SJCRH30 (cell line): ENCODE measurements at regions not wholly inside any gene's neighbourhood (a gene's known extent, or its start where the extent isn't known, plus 50 kb on each side); places are given as distances from the start of the nearest gene placed in this dataset.

Source experiments
- DNase-seq, 2 experiments: peaks; one replicate each; pipeline ENCODE4 v3.0.0-alpha.2; 2015 to 2020
- H3K27ac ChIP-seq: fragments of 250-450 bp; sonication (Bioruptor Pico); 2 replicates; pipeline ENCODE4 v1.5.1; 2020; ENCODE audit warnings: mild to moderate bottlenecking, moderate library complexity
- H3K27me3 ChIP-seq: fragments of 250-450 bp; sonication (Bioruptor Pico); 2 replicates; pipeline ENCODE4 v1.5.1; 2020; ENCODE audit warnings: mild to moderate bottlenecking, moderate library complexity
- H3K36me3 ChIP-seq: fragments of 250-450 bp; sonication (Bioruptor Pico); 2 replicates; pipeline ENCODE4 v1.5.1; 2020; ENCODE audit warnings: mild to moderate bottlenecking, moderate library complexity
- H3K4me1 ChIP-seq: fragments of 250-450 bp; sonication (Bioruptor Pico); 2 replicates; pipeline ENCODE4 v1.5.1; 2020; ENCODE audit warnings: mild to moderate bottlenecking, moderate library complexity
- H3K4me3 ChIP-seq: fragments of 250-450 bp; sonication (Bioruptor Pico); 2 replicates; pipeline ENCODE4 v1.5.1; 2020; ENCODE audit warnings: mild to moderate bottlenecking, moderate library complexity
- H3K9me3 ChIP-seq: fragments of 250-450 bp; sonication (Bioruptor Pico); replicated peaks from 2 replicates; pipeline ENCODE4 v1.5.1; 2020; ENCODE audit warnings: mild to moderate bottlenecking, moderate library complexity

DNA sequence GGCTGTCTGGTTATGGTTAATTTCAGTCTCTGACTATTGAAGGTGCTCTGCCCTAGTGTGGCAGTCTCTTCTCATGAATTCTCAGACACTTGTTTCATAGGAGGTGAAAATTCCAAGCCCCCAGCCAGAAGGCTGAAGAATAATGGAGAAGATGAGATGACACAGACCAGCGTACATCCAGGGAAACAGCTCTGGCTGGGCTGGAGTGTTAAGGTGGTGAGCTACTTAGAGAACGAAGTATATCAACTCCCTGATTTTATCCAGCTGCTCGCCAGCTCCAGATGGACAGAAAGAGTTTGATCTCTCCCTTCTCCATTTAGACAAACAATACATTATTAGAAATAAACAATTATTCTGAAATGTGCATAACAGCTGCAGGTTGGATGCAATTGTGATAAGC is 494.5 kb upstream of the RGMA start:
- no peak overlapping the region for H3K4me3 ChIP-seq
- H3K27me3 ChIP-seq, result no peaks in the 10 kb centered on the region
- peak in 1 of 2 experiments; percentile 17 for DNase-seq
- H3K27ac ChIP-seq, result peak overlapping the region; percentile 75
- H3K9me3 ChIP-seq, result peaks cover 8% of the 10 kb centered on the region
- H3K36me3 ChIP-seq, result no peaks in the 10 kb centered on the region
- H3K4me1 ChIP-seq, result peaks cover 45% of the 10 kb centered on the region

DNA sequence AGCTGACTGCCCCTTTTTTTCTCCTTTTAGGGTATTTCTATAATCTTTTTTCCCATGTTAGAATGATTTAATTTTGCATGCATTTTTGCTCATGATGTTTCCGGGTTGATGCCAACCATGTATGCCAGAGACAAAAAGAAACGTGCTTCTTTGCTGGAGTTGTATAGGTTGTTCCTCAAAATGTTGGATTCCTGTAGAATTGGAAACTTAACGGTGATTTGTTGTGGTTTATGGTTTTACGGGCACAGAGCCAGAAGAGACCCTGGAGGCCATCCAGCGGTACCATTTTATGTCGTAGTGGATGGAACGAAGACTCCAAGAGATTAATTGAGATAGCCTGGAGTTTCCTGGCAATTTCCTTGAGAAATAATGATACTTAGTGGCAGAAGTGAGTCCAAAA is 481.5 kb upstream of the RGMA start:
- peak; percentile 73 to 90 for DNase-seq
- Histone ChIP-seq H3K4me3 (no peak overlapping the region), H3K27ac (peak overlapping the region; percentile 73)

DNA sequence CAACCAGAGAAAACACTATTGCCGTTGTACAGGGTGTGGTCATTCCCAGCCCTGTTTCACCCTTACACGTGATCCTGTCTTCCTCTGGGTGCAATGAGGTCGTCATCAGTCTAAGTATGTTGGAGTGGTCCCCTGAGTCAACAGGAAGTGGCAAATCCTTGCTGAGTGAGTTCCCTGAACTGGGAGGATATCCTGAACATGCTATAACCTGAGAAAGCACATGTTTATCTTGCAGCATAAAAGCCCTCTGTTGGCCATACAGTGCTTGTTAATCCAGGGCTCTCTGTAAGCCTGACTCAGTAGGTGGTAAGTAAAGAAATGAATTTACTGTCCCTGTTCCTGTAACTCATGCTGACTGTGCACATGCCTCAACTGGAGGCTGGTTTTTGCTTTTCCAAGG is 477.8 kb upstream of the RGMA start:
- peak; percentile 66 to 79 for DNase-seq
- H3K27ac ChIP-seq, result peak overlapping the region; percentile 45
- no peaks in the 10 kb centered on the region for H3K27me3 ChIP-seq
- 0 out of 2 replicates have a peak, but pooled peaks cover 3% of the 10 kb centered on the region for H3K9me3 ChIP-seq
- no peak overlapping the region for H3K4me3 ChIP-seq
- H3K4me1 ChIP-seq, result peaks cover 39% of the 10 kb centered on the region
- no peaks in the 10 kb centered on the region for H3K36me3 ChIP-seq

More for the DNA sequence above, 481.5 kb upstream of the RGMA start:
- Histone ChIP-seq H3K36me3 (no peaks in the 10 kb centered on the region), H3K9me3 (peaks cover 3% of the 10 kb centered on the region; the same call in 1 of the 2 replicates), H3K27me3 (no peaks in the 10 kb centered on the region), H3K4me1 (peaks cover 39% of the 10 kb centered on the region)

DNA sequence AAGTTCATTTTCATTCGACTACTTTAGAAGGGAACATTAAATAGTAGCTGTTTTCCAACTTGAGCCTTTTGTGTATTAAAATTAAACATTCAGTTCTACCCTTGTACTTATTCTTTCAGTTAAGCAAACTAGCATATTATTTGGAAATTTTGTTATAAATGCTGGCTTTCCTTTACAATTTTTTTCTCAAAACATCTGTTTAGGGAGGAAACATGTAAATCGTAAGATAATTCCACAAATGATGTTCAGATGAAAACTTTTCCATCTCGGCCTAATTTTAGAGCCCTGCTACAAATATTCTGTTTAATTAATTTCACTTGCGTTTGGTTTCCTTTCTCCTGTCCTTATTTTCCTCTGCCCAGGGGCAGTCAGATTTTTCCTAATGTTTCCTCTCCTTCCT is 476.2 kb upstream of the RGMA start:
- Histone ChIP-seq H3K27ac (no peak overlapping the region), H3K4me1 (peaks cover 27% of the 10 kb centered on the region), H3K36me3 (no peaks in the 10 kb centered on the region), H3K4me3 (no peak overlapping the region), H3K27me3 (no peaks in the 10 kb centered on the region), H3K9me3 (0 out of 2 replicates have a peak, but pooled peaks cover 3% of the 10 kb centered on the region)
- DNase-seq, result no peak

DNA sequence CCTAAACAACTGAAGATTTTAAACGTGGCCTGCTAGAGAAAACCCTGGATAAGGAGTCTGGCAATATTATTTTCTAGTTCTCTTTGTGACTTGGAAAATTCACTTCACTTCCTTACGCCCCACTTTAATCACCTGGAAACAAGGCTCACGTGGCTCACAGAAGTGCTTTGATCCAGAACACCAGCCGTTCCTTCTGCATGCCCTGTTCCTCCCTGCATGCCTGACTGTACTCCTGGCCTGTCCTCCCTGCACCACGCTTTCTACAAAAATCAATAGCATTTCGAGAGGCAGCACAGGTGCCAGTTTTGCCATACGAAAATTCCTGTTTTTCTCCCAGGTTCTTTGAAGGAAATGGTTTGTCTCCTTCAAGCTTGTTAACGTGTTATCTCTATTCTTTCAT is 474.2 kb upstream of the RGMA start:
- H3K9me3 ChIP-seq, result peaks cover 3% of the 10 kb centered on the region; the same call in 1 of the 2 replicates
- no peak for DNase-seq
- no peak overlapping the region for H3K4me3 ChIP-seq
- no peaks in the 10 kb centered on the region for H3K27me3 ChIP-seq
- H3K36me3 ChIP-seq, result no peaks in the 10 kb centered on the region
- peaks cover 16% of the 10 kb centered on the region for H3K4me1 ChIP-seq
- no peak overlapping the region for H3K27ac ChIP-seq

DNA sequence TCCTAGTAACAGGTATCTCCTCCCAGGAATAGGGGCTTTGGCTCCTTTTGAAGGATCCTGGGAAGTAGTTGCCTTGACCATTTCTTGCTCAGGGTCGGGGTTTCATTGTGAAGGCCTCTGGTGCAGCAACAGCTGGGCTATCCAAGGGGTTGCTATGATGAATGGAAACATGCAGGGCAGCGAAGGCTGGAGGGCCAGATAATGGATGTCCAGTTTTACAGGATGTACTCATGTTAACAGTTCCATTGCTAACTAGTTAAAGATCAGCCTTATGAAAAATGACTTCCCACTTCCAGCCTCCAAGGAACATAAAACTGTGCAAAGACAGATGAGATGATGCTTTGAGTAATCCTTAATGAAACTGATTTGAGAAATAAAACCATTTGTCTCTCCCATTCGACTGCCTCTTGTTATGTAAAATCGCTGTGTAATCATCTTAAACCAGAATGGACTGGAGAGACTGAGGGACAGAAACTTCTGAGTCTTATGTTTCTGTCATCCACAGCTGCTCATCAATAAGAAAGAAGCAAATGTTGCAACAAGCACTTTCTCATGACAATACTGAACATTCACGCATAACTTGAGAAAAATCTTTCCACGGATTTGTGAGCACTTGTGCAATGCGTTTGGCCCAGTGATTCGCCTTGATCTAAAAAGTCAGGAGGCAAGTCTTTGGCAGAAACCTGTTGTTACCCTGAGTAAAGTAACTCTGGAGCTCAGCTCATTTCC is 473.5 kb upstream of the RGMA start:
- no peak overlapping the region for H3K4me3 ChIP-seq
- H3K4me1 ChIP-seq, result peaks cover 16% of the 10 kb centered on the region
- no peaks in the 10 kb centered on the region for H3K27me3 ChIP-seq
- H3K9me3 ChIP-seq, result peaks cover 3% of the 10 kb centered on the region; the same call in 1 of the 2 replicates
- no peaks in the 10 kb centered on the region for H3K36me3 ChIP-seq
- no peak for DNase-seq
- no peak overlapping the region for H3K27ac ChIP-seq

DNA sequence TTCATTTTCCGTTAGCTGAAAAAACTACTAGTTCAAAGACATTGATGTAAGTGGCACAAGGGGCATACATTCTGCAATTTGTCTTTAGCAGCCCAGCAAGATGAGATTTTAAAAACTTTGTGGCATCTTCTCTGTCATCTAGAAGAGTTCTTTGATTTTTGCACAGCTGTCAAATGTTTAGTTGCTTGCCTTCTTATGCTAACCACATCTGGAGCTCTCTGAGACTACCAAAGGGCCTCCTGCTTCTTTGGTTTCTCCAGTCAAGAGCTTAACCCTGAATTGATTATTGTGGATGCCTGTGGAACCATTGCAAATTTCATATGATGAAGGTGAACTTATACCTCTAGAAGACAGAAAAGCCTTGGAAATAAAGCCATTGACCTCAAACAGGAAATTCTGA is 468.7 kb upstream of the RGMA start:
- H3K27me3 ChIP-seq, result no peaks in the 10 kb centered on the region
- no peak overlapping the region for H3K27ac ChIP-seq
- no peak overlapping the region for H3K4me3 ChIP-seq
- H3K9me3 ChIP-seq, result no peaks in the 10 kb centered on the region; the same call in none of the 2 replicates
- H3K4me1 ChIP-seq, result peaks cover 16% of the 10 kb centered on the region
- no peak for DNase-seq
- H3K36me3 ChIP-seq, result no peaks in the 10 kb centered on the region

DNA sequence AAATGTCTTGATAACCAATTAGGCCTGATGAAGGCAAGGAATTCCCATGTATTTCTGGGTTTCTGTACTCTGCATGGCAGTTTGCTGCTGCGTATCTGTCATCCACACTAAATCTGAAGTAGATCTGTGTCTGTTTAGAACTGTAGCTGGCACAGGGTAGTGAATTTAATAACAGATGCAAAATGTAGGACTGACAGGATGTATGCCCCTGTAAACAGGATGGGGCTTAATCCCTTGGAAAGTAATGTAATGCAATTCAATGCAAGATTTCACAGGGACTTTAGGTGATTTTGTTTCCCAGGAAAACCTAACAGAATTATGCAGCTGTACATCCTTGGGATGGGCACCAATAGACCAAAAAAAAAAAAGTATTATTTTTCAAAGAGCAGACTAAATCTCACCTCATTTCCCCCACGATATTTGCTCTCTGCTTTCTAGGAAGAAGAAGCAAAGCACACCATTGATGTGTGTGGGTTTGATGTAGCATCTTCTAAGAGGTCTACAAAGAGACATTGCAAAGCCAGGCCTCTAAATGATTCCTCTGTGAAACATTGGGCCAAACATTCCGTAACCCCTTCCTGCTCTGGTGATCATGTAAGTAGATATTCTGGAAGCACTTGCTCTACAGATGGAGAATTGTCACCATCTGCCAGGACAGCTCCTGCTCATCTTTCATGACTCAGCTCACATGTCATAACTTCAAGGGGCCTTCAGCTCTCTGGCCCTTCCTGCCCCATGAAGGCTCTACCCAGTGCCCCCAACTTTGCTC is 464.3 kb upstream of the RGMA start:
- peak overlapping the region; percentile 71 for H3K27ac ChIP-seq
- no peak overlapping the region for H3K4me3 ChIP-seq
- peak; percentile 24 to 84 for DNase-seq
- H3K27me3 ChIP-seq, result no peaks in the 10 kb centered on the region
- no peaks in the 10 kb centered on the region for H3K36me3 ChIP-seq
- H3K4me1 ChIP-seq, result peaks cover 19% of the 10 kb centered on the region
- no peaks in the 10 kb centered on the region; the same call in none of the 2 replicates for H3K9me3 ChIP-seq

DNA sequence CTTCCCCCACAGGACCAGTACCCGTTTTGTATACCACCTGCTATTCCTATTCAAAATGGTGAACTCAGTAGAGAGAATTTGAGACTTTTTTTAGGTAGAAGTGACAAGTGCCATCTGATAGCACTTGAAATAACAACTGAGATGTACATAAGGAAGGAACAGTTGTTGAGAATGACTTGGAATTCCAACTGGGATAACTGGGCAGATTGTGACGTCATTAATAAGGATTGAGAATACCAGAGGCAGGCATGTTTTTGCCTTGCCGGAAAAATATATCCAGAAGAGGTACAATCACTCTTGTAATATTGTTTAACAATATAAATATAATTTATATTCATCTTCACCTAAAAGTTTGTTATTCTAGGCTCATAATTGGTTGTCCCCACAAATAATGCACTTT is 454.1 kb upstream of the RGMA start:
- DNase-seq, result no peak
- H3K27ac ChIP-seq, result no peak overlapping the region
- H3K4me1 ChIP-seq, result no peaks in the 10 kb centered on the region
- no peak overlapping the region for H3K4me3 ChIP-seq
- no peaks in the 10 kb centered on the region for H3K36me3 ChIP-seq
- no peaks in the 10 kb centered on the region for H3K27me3 ChIP-seq
- peaks cover 3% of the 10 kb centered on the region; the same call in 1 of the 2 replicates for H3K9me3 ChIP-seq

DNA sequence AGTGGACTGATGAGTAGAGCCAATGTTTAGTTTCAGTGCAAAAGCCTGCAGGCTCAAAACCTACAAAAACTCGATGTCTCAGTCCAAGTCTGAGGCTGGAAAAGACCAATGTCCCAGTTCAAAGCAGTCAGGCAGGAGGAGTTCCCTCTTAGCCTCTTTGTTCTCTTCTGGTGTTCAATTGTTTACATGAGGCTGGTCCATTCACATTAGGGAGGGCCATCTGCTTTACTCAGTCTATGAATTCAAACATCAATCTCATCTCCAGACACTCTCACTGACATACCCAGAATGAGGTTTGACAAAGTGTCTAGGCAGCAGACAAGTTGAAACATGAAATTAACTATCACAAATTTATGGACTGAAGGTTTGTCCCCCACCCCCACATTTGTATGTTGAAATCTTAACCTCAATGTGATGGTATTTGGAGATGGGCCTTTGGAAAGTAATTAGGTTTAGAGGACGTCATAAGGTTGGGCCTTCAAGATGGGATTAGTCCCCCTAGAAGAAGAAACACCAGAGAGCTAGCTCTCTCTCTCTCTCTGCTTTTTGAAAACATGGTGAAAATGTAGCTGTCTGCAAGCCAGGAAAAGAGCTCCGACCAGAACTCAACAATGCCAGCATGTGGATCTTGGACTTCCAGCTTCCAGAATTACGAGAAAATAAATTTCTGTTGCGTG is 438.5 kb upstream of the RGMA start:
- no peak overlapping the region for H3K4me3 ChIP-seq
- H3K27me3 ChIP-seq, result no peaks in the 10 kb centered on the region
- no peaks in the 10 kb centered on the region for H3K4me1 ChIP-seq
- peak in 1 of 2 experiments; percentile 15 for DNase-seq
- H3K9me3 ChIP-seq, result no peaks in the 10 kb centered on the region
- no peak overlapping the region for H3K27ac ChIP-seq
- no peaks in the 10 kb centered on the region for H3K36me3 ChIP-seq

DNA sequence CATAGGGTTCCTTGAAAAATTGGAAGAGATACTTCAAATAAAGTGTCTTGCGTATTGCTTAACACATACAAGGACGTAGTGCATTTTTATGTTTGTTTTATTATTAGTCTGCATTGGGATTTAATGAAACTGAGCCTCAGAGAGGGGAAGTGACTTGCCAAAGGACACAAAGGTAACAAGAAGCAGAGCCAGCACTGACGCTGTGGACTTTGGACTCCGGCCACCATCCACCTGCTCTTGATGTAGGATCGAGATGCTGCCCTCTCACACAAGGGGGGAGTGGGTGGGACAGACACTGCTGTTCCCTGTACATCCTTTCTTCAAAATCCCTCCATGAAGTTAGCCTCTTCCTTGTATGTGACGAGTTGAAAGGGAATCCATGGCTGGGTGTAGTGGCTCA is 435.4 kb upstream of the RGMA start:
- DNase-seq, result no peak
- Histone ChIP-seq H3K9me3 (no peaks in the 10 kb centered on the region), H3K36me3 (no peaks in the 10 kb centered on the region), H3K27ac (no peak overlapping the region), H3K27me3 (no peaks in the 10 kb centered on the region), H3K4me1 (peaks cover 18% of the 10 kb centered on the region), H3K4me3 (no peak overlapping the region)

DNA sequence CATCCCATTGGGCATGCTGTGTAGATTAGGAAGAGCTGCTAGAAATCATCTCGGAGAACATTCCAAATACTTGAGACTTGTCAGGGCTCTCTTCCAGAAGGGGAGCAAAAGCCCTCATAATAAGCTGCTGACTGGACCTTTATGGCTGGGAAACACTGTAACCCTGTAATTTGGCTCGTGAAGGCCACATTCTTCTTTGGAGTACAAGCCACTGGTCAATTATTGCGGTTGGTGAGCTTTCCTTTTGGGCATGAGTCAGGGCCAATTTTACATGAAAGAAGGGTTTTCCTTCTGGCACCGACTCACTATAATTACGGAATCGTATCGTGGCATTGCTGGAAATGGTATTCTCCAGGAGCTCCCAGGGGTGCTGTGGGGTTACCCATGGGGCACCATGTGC is 434.5 kb upstream of the RGMA start:
- Histone ChIP-seq H3K9me3 (no peaks in the 10 kb centered on the region), H3K4me1 (peaks cover 22% of the 10 kb centered on the region), H3K36me3 (no peaks in the 10 kb centered on the region), H3K27me3 (no peaks in the 10 kb centered on the region), H3K27ac (no peak overlapping the region), H3K4me3 (no peak overlapping the region)
- no peak for DNase-seq

DNA sequence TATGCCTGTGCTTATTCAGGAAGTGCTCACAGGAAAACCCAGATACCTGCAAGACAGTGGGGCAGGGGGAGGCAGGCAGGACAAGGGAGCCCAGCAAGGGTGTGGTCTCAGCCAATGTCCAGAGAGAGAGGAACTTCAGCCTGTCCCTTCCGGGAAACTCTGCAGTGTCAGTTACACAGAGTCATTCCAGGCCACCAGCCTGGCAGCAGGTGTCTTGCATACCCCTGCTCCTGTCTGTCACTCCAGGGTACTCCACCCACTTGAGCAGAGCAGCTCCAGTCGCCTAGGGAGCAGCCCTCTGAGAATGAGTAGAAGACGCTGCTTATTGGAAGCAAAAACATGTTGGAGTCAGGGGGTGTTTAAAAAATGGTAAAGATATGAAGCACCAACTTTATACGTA is 431.2 kb upstream of the RGMA start:
- Histone ChIP-seq H3K4me3 (no peak overlapping the region), H3K9me3 (no peaks in the 10 kb centered on the region; the same call in 1 of the 2 replicates), H3K36me3 (no peaks in the 10 kb centered on the region), H3K4me1 (peaks cover 22% of the 10 kb centered on the region), H3K27me3 (no peaks in the 10 kb centered on the region), H3K27ac (peak overlapping the region; percentile 71)
- peak; percentile 94 to 97 for DNase-seq

DNA sequence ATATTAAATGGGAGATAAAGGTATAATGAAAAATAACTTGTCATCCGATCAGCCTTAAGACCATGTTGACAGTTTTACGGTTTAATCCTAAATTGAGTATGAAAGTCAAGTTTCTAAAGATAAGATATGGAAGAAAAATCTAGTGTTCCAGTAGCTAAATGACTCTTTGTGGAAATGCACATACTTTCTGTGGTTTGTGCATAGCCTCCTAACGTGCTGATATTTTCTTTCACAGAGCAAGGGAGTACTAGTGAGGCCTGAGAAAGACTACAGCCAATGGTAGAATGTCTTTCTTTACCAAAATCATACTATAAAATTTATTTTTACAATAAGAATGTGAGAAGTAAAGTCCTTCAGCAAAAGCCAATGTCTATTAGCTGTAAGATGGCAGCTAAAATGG is 430.6 kb upstream of the RGMA start:
- no peaks in the 10 kb centered on the region; the same call in none of the 2 replicates for H3K9me3 ChIP-seq
- H3K27ac ChIP-seq, result peak overlapping the region; percentile 71
- DNase-seq, result peak in 1 of 2 experiments; percentile 28
- H3K4me3 ChIP-seq, result no peak overlapping the region
- peaks cover 22% of the 10 kb centered on the region for H3K4me1 ChIP-seq
- no peaks in the 10 kb centered on the region for H3K36me3 ChIP-seq
- H3K27me3 ChIP-seq, result no peaks in the 10 kb centered on the region

DNA sequence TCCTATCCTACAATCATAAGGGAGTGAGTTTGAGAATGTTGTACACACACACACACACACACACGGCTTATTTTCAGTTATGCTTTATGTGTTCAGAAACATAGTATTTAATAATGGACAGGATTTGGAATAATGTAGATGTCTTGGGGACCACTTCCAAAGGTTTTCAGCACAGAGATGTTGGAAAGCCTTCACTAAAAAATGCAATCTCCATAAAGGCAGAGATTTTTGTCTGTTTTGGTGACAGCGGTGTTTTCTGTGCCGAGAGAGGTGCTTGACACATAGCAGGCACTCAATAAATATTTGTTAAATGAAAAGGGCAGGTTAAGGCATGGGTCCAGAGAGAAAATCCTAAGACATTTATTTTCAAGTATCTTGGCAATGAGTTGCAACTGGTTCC is 428.2 kb upstream of the RGMA start:
- no peak for DNase-seq
- Histone ChIP-seq H3K36me3 (no peaks in the 10 kb centered on the region), H3K4me3 (no peak overlapping the region), H3K27ac (no peak overlapping the region), H3K4me1 (peaks cover 22% of the 10 kb centered on the region), H3K9me3 (no peaks in the 10 kb centered on the region; the same call in none of the 2 replicates), H3K27me3 (no peaks in the 10 kb centered on the region)
